ENCODE measurements at regions not wholly inside any gene's neighbourhood (a gene's known extent, or its start where the extent isn't known, plus 50 kb on each side); places are given as distances from the start of the nearest gene placed in this dataset.
A peak's percentile ranks its signal among the peaks of the same experiment; 100 is the strongest.

GRCh38 chr12:75937486-75937885, 94.1 kb downstream of the PHLDA1 start:
- no peaks in the 10 kb centered on the region for H3K27me3 ChIP-seq (ENCODE audit: insufficient read depth, poor library complexity, severe bottlenecking)
- no peak for ATAC-seq (ENCODE audit: low read depth)
- TF ChIP-seq, protein P1, sequence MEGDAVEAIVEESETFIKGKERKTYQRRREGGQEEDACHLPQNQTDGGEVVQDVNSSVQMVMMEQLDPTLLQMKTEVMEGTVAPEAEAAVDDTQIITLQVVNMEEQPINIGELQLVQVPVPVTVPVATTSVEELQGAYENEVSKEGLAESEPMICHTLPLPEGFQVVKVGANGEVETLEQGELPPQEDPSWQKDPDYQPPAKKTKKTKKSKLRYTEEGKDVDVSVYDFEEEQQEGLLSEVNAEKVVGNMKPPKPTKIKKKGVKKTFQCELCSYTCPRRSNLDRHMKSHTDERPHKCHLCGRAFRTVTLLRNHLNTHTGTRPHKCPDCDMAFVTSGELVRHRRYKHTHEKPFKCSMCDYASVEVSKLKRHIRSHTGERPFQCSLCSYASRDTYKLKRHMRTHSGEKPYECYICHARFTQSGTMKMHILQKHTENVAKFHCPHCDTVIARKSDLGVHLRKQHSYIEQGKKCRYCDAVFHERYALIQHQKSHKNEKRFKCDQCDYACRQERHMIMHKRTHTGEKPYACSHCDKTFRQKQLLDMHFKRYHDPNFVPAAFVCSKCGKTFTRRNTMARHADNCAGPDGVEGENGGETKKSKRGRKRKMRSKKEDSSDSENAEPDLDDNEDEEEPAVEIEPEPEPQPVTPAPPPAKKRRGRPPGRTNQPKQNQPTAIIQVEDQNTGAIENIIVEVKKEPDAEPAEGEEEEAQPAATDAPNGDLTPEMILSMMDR (IDR thresholded peaks at IDR 0.05; ENCODE audit: poor library complexity, severe bottlenecking) = no peak
- H3K27ac ChIP-seq (ENCODE audit: poor library complexity, severe bottlenecking) = no peak overlapping the region
- H3K4me1 ChIP-seq (ENCODE audit: insufficient read depth, poor library complexity, severe bottlenecking) = peaks cover 27% of the 10 kb centered on the region
- no peaks in the 10 kb centered on the region for H3K9me3 ChIP-seq (ENCODE audit: severe bottlenecking)
- H3K4me3 ChIP-seq (ENCODE audit: severe bottlenecking) = no peak overlapping the region
- no peak for DNase-seq (ENCODE audit: low spot score)
- H3K36me3 ChIP-seq (ENCODE audit: low read depth) = no peaks in the 10 kb centered on the region

- no peak for DNase-seq (ENCODE audit: low spot score)
- Histone ChIP-seq H3K27ac (ENCODE audit: poor library complexity, severe bottlenecking) (no peak overlapping the region), H3K9me3 (ENCODE audit: severe bottlenecking) (no peaks in the 10 kb centered on the region), H3K4me3 (ENCODE audit: severe bottlenecking) (no peak overlapping the region), H3K27me3 (ENCODE audit: insufficient read depth, poor library complexity, severe bottlenecking) (no peaks in the 10 kb centered on the region), H3K4me1 (ENCODE audit: insufficient read depth, poor library complexity, severe bottlenecking) (peaks cover 28% of the 10 kb centered on the region), H3K36me3 (ENCODE audit: low read depth) (no peaks in the 10 kb centered on the region)
- ATAC-seq (ENCODE audit: low read depth) = no peak
- TF ChIP-seq, protein P1 (IDR thresholded peaks at IDR 0.05; ENCODE audit: poor library complexity, severe bottlenecking) = no peak
These were observed 94.8 kb downstream of the PHLDA1 start for GRCh38 chr12:75936515-75937440.

DNA sequence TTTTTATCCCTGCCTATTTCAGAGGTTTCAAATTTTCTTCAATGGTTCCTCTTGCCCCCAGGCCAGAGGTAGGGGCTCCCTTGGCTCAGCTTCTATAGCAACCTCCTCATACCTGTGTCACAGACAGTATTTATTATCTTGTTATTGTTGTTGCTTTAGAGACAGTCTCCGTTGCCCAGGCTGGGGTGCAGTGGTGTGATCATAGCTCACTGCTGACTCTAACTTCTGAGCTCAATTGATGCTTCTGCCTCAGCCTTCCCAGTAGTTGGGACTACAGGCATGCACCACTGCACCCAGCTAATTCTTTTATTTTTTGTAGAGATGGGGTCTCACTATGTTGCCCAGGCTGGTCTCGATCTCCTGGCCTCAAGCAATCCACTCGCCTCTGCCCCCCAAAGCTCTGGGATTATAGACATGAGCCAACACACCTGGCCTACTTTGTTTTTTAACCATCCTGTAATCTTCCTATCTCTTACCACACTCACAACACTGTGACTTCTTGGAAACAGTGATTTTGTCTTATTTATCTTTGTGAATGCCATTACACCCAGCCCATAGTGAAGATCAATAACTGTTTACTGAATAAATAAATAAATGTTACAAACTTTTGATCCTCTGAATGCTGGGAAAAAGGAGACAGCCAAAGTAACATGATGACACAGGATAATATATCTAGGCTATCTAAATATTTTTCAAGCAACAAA, 95.9 kb downstream of the PHLDA1 start:
- no peaks in the 10 kb centered on the region for H3K9me3 ChIP-seq (ENCODE audit: severe bottlenecking)
- no peaks in the 10 kb centered on the region for H3K36me3 ChIP-seq (ENCODE audit: low read depth)
- ATAC-seq (ENCODE audit: low read depth) = no peak
- no peaks in the 10 kb centered on the region for H3K27me3 ChIP-seq (ENCODE audit: insufficient read depth, poor library complexity, severe bottlenecking)
- no peak for DNase-seq (ENCODE audit: low spot score)
- H3K4me3 ChIP-seq (ENCODE audit: severe bottlenecking) = no peak overlapping the region
- TF ChIP-seq, protein P1 (IDR thresholded peaks at IDR 0.05; ENCODE audit: poor library complexity, severe bottlenecking) = no peak
- no peak overlapping the region for H3K27ac ChIP-seq (ENCODE audit: poor library complexity, severe bottlenecking)
- H3K4me1 ChIP-seq (ENCODE audit: insufficient read depth, poor library complexity, severe bottlenecking) = peaks cover 28% of the 10 kb centered on the region

DNA sequence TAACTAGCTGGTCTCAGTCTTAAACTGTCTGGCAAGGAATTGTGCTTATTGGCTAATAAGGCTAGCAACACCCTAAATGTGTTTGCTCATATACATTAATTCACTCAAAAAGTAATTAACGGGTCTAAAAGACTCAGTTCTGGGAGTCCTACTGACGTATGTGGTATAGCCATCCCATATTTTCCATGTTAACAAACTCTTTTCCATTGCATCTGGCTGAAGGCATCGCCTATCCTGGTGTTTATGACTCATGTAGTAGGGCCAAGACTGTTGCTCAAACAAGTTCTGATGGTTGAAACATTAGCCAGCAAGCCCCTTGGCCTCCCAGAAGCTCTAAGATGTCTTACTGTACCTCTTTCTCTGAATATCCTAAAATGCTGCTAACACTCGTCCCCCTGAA, 98.5 kb downstream of the PHLDA1 start:
- ATAC-seq (ENCODE audit: low read depth) = peak; percentile 83
- TF ChIP-seq, protein P1 (IDR thresholded peaks at IDR 0.05; ENCODE audit: poor library complexity, severe bottlenecking) = no peak
- no peaks in the 10 kb centered on the region for H3K27me3 ChIP-seq (ENCODE audit: insufficient read depth, poor library complexity, severe bottlenecking)
- H3K36me3 ChIP-seq (ENCODE audit: low read depth) = no peaks in the 10 kb centered on the region
- no peaks in the 10 kb centered on the region for H3K9me3 ChIP-seq (ENCODE audit: severe bottlenecking)
- H3K4me3 ChIP-seq (ENCODE audit: severe bottlenecking) = no peak overlapping the region
- peak overlapping the region; percentile 63 for H3K27ac ChIP-seq (ENCODE audit: poor library complexity, severe bottlenecking)
- no peak for DNase-seq (ENCODE audit: low spot score)
- H3K4me1 ChIP-seq (ENCODE audit: insufficient read depth, poor library complexity, severe bottlenecking) = peaks cover 25% of the 10 kb centered on the region
